Astrocyte (in vitro differentiated cells and primary cell): ENCODE measurements at regions not wholly inside any gene's neighbourhood (a gene's known extent, or its start where the extent isn't known, plus 50 kb on each side); places are given as distances from the start of the nearest gene placed in this dataset.
"Not testable (repeated sequence)": the region's sequence is repeated elsewhere in the genome, so short reads cannot be mapped to it uniquely, and the experiment has no call there.

Experiments
- DNase-seq: peaks from one replicate; pipeline ENCODE4 v3.0.0-alpha.2; 2010; ENCODE audit warnings: low read depth
- FAIRE-seq: peaks from 2 replicates; lab custom pipeline; 2011; peaks lifted over from hg19 to GRCh38; lab: Jason Lieb, UNC
- H2AFZ ChIP-seq: 2 replicates; pipeline ENCODE4 v1.6.0; 2012; ENCODE audit warnings: low read depth, low read length, inconsistent platforms
- H3K27ac ChIP-seq: 2 replicates; pipeline ENCODE4 v1.5.1; 2011; ENCODE audit warnings: low read depth, low read length, inconsistent platforms
- H3K27me3 ChIP-seq: 2 replicates; pipeline ENCODE4 v1.6.0; 2011; ENCODE audit warnings: low read length, inconsistent platforms; ENCODE audit not compliant: insufficient read depth
- H3K36me3 ChIP-seq: 2 replicates; pipeline ENCODE4 v1.5.1; 2011; ENCODE audit warnings: low read length, inconsistent platforms; ENCODE audit not compliant: insufficient read depth
- H3K4me1 ChIP-seq: 2 replicates; pipeline ENCODE4 v1.5.1; 2011; ENCODE audit warnings: low read length, inconsistent platforms; ENCODE audit not compliant: insufficient read depth
- H3K4me2 ChIP-seq: 2 replicates; pipeline ENCODE4 v1.6.0; 2012; ENCODE audit warnings: low read length, inconsistent platforms
- H3K4me3 ChIP-seq: 2 replicates; pipeline ENCODE4 v1.5.1; 2011; ENCODE audit warnings: low read depth, mild to moderate bottlenecking, low read length, inconsistent platforms; ENCODE audit not compliant: insufficient read depth
- H3K79me2 ChIP-seq: 2 replicates; pipeline ENCODE4 v1.6.0; 2012; ENCODE audit warnings: mild to moderate bottlenecking, low read length, inconsistent platforms; ENCODE audit not compliant: insufficient read depth
- H3K9ac ChIP-seq: 2 replicates; pipeline ENCODE4 v1.6.0; 2012; ENCODE audit warnings: mild to moderate bottlenecking, low read length, inconsistent platforms
- H3K9me3 ChIP-seq: 2 replicates; pipeline ENCODE4 v1.5.1; 2012; ENCODE audit warnings: low read depth, mild to moderate bottlenecking, low read length, inconsistent platforms; ENCODE audit not compliant: insufficient read depth
- H4K20me1 ChIP-seq: 2 replicates; pipeline ENCODE4 v1.6.0; 2012; ENCODE audit warnings: low read length, inconsistent platforms; ENCODE audit not compliant: insufficient read depth
- H3K27ac Mint-ChIP-seq: one replicate; pipeline ENCODE4 v1.8.0; 2021; ENCODE audit warnings: mild to moderate bottlenecking, mixed read lengths; ENCODE audit not compliant: unreplicated experiment
- H3K27me3 Mint-ChIP-seq: one replicate; pipeline ENCODE4 v1.8.0; 2021; ENCODE audit warnings: low read depth, mixed read lengths; ENCODE audit not compliant: unreplicated experiment
- H3K36me3 Mint-ChIP-seq: one replicate; pipeline ENCODE4 v1.8.0; 2021; ENCODE audit warnings: low read depth, mixed read lengths; ENCODE audit not compliant: unreplicated experiment
- H3K4me1 Mint-ChIP-seq: one replicate; pipeline ENCODE4 v1.8.0; 2021; ENCODE audit warnings: low read depth, mixed read lengths; ENCODE audit not compliant: unreplicated experiment
- H3K4me3 Mint-ChIP-seq: one replicate; pipeline ENCODE4 v1.8.0; 2021; ENCODE audit warnings: mild to moderate bottlenecking, moderate library complexity, mixed read lengths; ENCODE audit not compliant: unreplicated experiment
- H3K9me3 Mint-ChIP-seq: one replicate; pipeline ENCODE4 v1.8.0; 2021; ENCODE audit warnings: mild to moderate bottlenecking, mixed read lengths; ENCODE audit not compliant: unreplicated experiment
- CTCF ChIP-seq: IDR thresholded peaks from 2 replicates; pipeline ENCODE4 v1.5.1; 2011; ENCODE audit warnings: low read depth, mild to moderate bottlenecking, inconsistent platforms, low read length, moderate library complexity; ENCODE audit not compliant: insufficient read depth
- EZH2 ChIP-seq: IDR thresholded peaks from 2 replicates; pipeline ENCODE4 v1.6.1; 2012; ENCODE audit warnings: mild to moderate bottlenecking, low read length, inconsistent platforms; ENCODE audit not compliant: insufficient read depth

DNA sequence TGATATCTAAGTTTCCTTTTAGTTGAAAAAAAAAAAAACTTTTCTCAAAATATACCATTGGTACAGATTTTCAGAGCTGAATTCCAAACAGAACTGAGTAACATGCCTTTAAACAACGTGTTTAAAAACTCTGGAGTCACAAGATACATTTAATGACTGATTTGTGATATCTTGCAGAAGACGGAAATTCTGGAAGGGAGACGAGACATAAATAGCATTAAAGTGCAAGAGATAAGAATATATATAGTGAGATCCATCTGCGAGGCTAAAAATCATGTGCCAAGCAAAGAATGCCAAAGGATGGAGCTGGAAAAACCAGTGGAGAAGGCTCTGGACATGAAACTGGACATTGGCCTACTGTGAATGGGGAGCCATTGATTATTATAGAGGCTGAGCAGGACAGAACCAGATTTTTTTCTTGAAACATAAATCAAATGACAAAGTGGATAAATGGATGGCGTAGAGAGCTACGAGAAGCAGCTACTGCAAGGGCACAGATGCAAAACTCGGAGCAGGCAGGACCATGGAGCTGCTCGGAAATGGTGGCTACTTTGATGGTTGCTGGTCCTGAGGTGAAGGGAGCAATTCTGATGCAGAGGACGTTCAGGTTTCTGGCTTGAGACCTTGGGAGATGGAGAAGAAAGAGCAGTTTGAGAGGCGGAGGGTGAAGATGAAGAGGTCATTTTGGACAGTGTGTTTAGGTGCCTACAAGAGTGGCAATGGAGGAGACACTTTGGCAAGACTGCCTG, 88.8 kb downstream of the CPN2 start:
- Histone ChIP-seq H4K20me1 (no peaks in the 10 kb centered on the region), H3K36me3 (no peaks in the 10 kb centered on the region), H3K9ac (no peak overlapping the region), H2AFZ (no peak overlapping the region), H3K27me3 (peaks cover 12% of the 10 kb centered on the region), H3K27ac (no peak overlapping the region), H3K4me3 (no peak overlapping the region), H3K9me3 (peaks cover 4% of the 10 kb centered on the region), H3K4me2 (no peak overlapping the region), H3K4me1 (peaks cover 15% of the 10 kb centered on the region), H3K79me2 (no peaks in the 10 kb centered on the region)
- peaks cover 4% of the 10 kb centered on the region for H3K9me3 Mint-ChIP-seq
- no peak for FAIRE-seq
- no peak for TF ChIP-seq CTCF
- no peak for TF ChIP-seq EZH2
- peaks cover 54% of the 10 kb centered on the region for H3K27me3 Mint-ChIP-seq
- H3K27ac Mint-ChIP-seq: no peak overlapping the region
- H3K4me3 Mint-ChIP-seq: no peak overlapping the region
- no peaks in the 10 kb centered on the region for H3K36me3 Mint-ChIP-seq
- peaks cover 4% of the 10 kb centered on the region for H3K4me1 Mint-ChIP-seq
- no peak for DNase-seq

DNA sequence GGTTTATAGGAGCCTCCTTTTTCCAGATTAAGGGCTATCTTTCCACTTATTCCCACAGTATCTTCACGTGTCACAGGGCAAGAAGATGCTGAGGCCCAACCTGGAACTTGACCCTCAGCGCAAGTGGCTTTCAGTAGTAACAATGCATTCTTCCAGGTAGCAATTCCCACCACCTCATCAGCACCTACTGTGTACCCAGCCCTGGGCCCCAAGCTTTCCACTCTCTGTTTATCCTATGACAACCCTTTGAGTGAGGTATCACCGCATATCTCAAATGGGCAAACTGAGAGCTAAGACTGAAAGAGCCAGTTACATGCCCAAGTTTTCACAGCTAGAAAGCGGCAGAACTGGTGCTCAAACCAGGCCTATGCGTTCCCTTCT, 88.2 kb downstream of the CPN2 start:
- H3K27ac Mint-ChIP-seq: no peak overlapping the region
- no peak overlapping the region for H3K27ac ChIP-seq
- H3K9me3 ChIP-seq: peaks cover 2% of the 10 kb centered on the region
- no peak overlapping the region for H3K4me2 ChIP-seq
- H3K4me3 Mint-ChIP-seq: no peak overlapping the region
- H3K4me1 ChIP-seq: peaks cover 15% of the 10 kb centered on the region
- no peaks in the 10 kb centered on the region for H3K79me2 ChIP-seq
- H3K27me3 Mint-ChIP-seq: peaks cover 58% of the 10 kb centered on the region
- TF ChIP-seq CTCF (no peak), EZH2 (no peak)
- no peak overlapping the region for H2AFZ ChIP-seq
- DNase-seq (no peak), FAIRE-seq (no peak)
- no peaks in the 10 kb centered on the region for H3K9me3 Mint-ChIP-seq
- H3K4me1 Mint-ChIP-seq: peaks cover 4% of the 10 kb centered on the region
- H3K4me3 ChIP-seq: no peak overlapping the region
- H3K36me3 ChIP-seq: no peaks in the 10 kb centered on the region
- H3K27me3 ChIP-seq: peaks cover 12% of the 10 kb centered on the region
- H3K9ac ChIP-seq: no peak overlapping the region
- H4K20me1 ChIP-seq: no peaks in the 10 kb centered on the region
- H3K36me3 Mint-ChIP-seq: no peaks in the 10 kb centered on the region

- peaks cover 67% of the 10 kb centered on the region for H3K27me3 Mint-ChIP-seq
- not testable (repeated sequence) for H3K4me1 Mint-ChIP-seq, H3K27ac Mint-ChIP-seq, H3K9me3 Mint-ChIP-seq, H3K4me3 Mint-ChIP-seq, H3K79me2 ChIP-seq, H3K4me3 ChIP-seq, FAIRE-seq, H3K36me3 ChIP-seq, H3K36me3 Mint-ChIP-seq, H4K20me1 ChIP-seq, H3K27ac ChIP-seq, H3K9me3 ChIP-seq, DNase-seq
- Histone ChIP-seq H2AFZ (peak overlapping the region; percentile 68), H3K27me3 (peaks cover 12% of the 10 kb centered on the region), H3K4me1 (peaks cover 18% of the 10 kb centered on the region), H3K9ac (peak overlapping the region; percentile 36), H3K4me2 (peak overlapping the region; percentile 71)
Observed at GRCh38 chr3:194264631-194265504, 86.3 kb downstream of the CPN2 start.
